IMR-90 (cell line): ENCODE measurements at regions not wholly inside any gene's neighbourhood (a gene's known extent, or its start where the extent isn't known, plus 50 kb on each side); places are given as distances from the start of the nearest gene placed in this dataset.

ENCODE experiments used
- ATAC-seq: fragments of 200-7000 bp; cut with Tn5 transposase; 2 replicates; pipeline ENCODE4 v1.9.1; 2020; ENCODE audit warnings: low read depth, mild to moderate bottlenecking, moderate library complexity
- BruUV-seq: library from RNA; stranded (reverse); fragments of 400-500 nt; replicated peaks from 2 replicates; lab custom pipeline; 2021; lab: Mats Ljungman, UMichigan
- CTCF ChIA-PET: fragments of 300-600 bp; formaldehyde crosslinking; extraction: SDS; loops from one replicate; lab custom pipeline; 2021; ENCODE audit warnings: antibody characterized with exemption; lab: Yijun Ruan, JAX
- POLR2A ChIA-PET: fragments of 300-600 bp; sonication (Branson Sonifier 250); formaldehyde crosslinking; loops from one replicate; lab custom pipeline; 2022; ENCODE audit warnings: antibody characterized with exemption; ENCODE audit not compliant: unreplicated experiment; lab: Charles Lee
- DNase-seq: peaks from one replicate; pipeline ENCODE4 v3.0.0; 2013
- H2AFZ ChIP-seq: replicated peaks from 2 replicates; pipeline ENCODE3; 2013; ENCODE audit warnings: low read length, mild to moderate bottlenecking; ENCODE audit not compliant: poor library complexity
- H2AK5ac ChIP-seq: 2 replicates; pipeline ENCODE4 v1.6.1; 2013; ENCODE audit warnings: low read depth, low read length, inconsistent platforms
- H2AK9ac ChIP-seq: replicated peaks from 2 replicates; pipeline ENCODE3; 2013; ENCODE audit warnings: mild to moderate bottlenecking, low read depth, low read length, moderate library complexity; ENCODE audit not compliant: poor library complexity
- H2BK120ac ChIP-seq: 2 replicates; pipeline ENCODE4 v1.6.1; 2013; ENCODE audit warnings: low read depth, low read length, inconsistent platforms
- H2BK15ac ChIP-seq: 3 replicates; pipeline ENCODE4 v1.6.1; 2013; ENCODE audit warnings: low read depth, low read length, inconsistent platforms
- H2BK20ac ChIP-seq: 2 replicates; pipeline ENCODE4 v1.6.1; 2013; ENCODE audit warnings: low read depth, mild to moderate bottlenecking, inconsistent platforms, low read length, moderate library complexity
- H2BK5ac ChIP-seq: 2 replicates; pipeline ENCODE4 v1.6.1; 2013; ENCODE audit warnings: mild to moderate bottlenecking, low read depth, low read length, inconsistent platforms; ENCODE audit not compliant: poor library complexity, severe bottlenecking
- H3K14ac ChIP-seq: replicated peaks from 2 replicates; pipeline ENCODE4 v1.6.1; 2013; ENCODE audit warnings: low read depth, low read length, inconsistent platforms
- H3K18ac ChIP-seq: 2 replicates; pipeline ENCODE4 v1.6.1; 2013; ENCODE audit warnings: low read depth, low read length, control low read depth
- H3K23ac ChIP-seq: 2 replicates; pipeline ENCODE4 v1.6.1; 2013; ENCODE audit warnings: low read depth, low read length, inconsistent platforms
- H3K27ac ChIP-seq: 2 replicates; pipeline ENCODE4 v1.5.1; 2013; ENCODE audit warnings: mild to moderate bottlenecking, control low read depth, low read length; ENCODE audit not compliant: insufficient read depth
- H3K27me3 ChIP-seq: 2 replicates; pipeline ENCODE4 v1.6.1; 2013; ENCODE audit warnings: low read length; ENCODE audit not compliant: control insufficient read depth, insufficient read depth
- H3K36me3 ChIP-seq: 2 replicates; pipeline ENCODE4 v1.6.1; 2013; ENCODE audit warnings: low read length, mixed read lengths; ENCODE audit not compliant: control insufficient read depth, insufficient read depth
- H3K4ac ChIP-seq: 2 replicates; pipeline ENCODE4 v1.6.1; 2013; ENCODE audit warnings: low read depth, low read length, inconsistent platforms
- H3K4me1 ChIP-seq: 2 replicates; pipeline ENCODE4 v1.6.1; 2013; ENCODE audit warnings: low read length, mixed read lengths; ENCODE audit not compliant: control insufficient read depth, insufficient read depth
- H3K4me2 ChIP-seq: 2 replicates; pipeline ENCODE4 v1.6.1; 2013; ENCODE audit warnings: low read depth, mild to moderate bottlenecking, control low read depth, low read length, moderate library complexity
- H3K4me3 ChIP-seq: 2 replicates; pipeline ENCODE4 v1.5.1; 2013; ENCODE audit warnings: low read depth, mild to moderate bottlenecking, control low read depth, low read length, moderate library complexity; ENCODE audit not compliant: insufficient read depth
- H3K56ac ChIP-seq: 2 replicates; pipeline ENCODE4 v1.6.1; 2013; ENCODE audit warnings: low read length, inconsistent platforms; ENCODE audit not compliant: insufficient read depth; ENCODE audit errors: extremely low read depth
- H3K79me1 ChIP-seq, 2 experiments: 2 replicates each; pipeline ENCODE4 v1.6.1; 2013; ENCODE audit warnings: low read length in 2 of 2, inconsistent platforms in 1 of 2, low read depth in 1 of 2
- H3K9ac ChIP-seq: 2 replicates; pipeline ENCODE4 v1.6.1; 2013; ENCODE audit warnings: low read depth, low read length, control low read depth
- H3K9me1 ChIP-seq: 2 replicates; pipeline ENCODE4 v1.6.1; 2013; ENCODE audit warnings: low read length, inconsistent platforms; ENCODE audit not compliant: insufficient read depth
- H3K9me3 ChIP-seq: 2 replicates; pipeline ENCODE4 v1.6.1; 2013; ENCODE audit warnings: low read length; ENCODE audit not compliant: control insufficient read depth, insufficient read depth
- H4K20me1 ChIP-seq: 2 replicates; pipeline ENCODE4 v1.6.1; 2013; ENCODE audit warnings: low read length, inconsistent platforms; ENCODE audit not compliant: insufficient read depth
- H4K5ac ChIP-seq: 2 replicates; pipeline ENCODE4 v1.6.1; 2013; ENCODE audit warnings: mild to moderate bottlenecking, low read depth, low read length, control low read depth
- H4K8ac ChIP-seq, 2 experiments: 2 replicates each; pipeline ENCODE4 v1.6.1; 2013; ENCODE audit warnings: low read depth in 2 of 2, low read length in 2 of 2, control low read depth in 1 of 2, inconsistent platforms in 1 of 2
- H4K91ac ChIP-seq: 2 replicates; pipeline ENCODE4 v1.6.1; 2013; ENCODE audit warnings: low read depth, low read length, inconsistent platforms; ENCODE audit not compliant: insufficient read depth
- BHLHE40 ChIP-seq: fragments of 150-350 bp; IDR thresholded peaks from 2 replicates; pipeline ENCODE4 v1.6.1; 2016; ENCODE audit warnings: mild to moderate bottlenecking, low read depth, low read length
- CEBPB ChIP-seq: IDR thresholded peaks from 2 replicates; pipeline ENCODE4 v1.6.1; 2012; ENCODE audit warnings: low read depth, low read length, improper control_type of control experiment
- CHD1 ChIP-seq: IDR thresholded peaks from 2 replicates; pipeline ENCODE4 v1.6.1; 2012; ENCODE audit warnings: low read depth, low read length, improper control_type of control experiment
- FOS ChIP-seq: fragments of 150-350 bp; IDR thresholded peaks from 2 replicates; pipeline ENCODE4 v1.6.1; 2016; ENCODE audit warnings: low read depth, low read length
- MAFK ChIP-seq: IDR thresholded peaks from 2 replicates; pipeline ENCODE4 v1.6.1; 2012; ENCODE audit warnings: low read depth, low read length, improper control_type of control experiment
- MAZ ChIP-seq: IDR thresholded peaks from 2 replicates; pipeline ENCODE4 v1.6.1; 2012; ENCODE audit warnings: low read depth, mild to moderate bottlenecking, low read length, improper control_type of control experiment, moderate library complexity, borderline replicate concordance
- MXI1 ChIP-seq: IDR thresholded peaks from 2 replicates; pipeline ENCODE4 v1.6.1; 2012; ENCODE audit warnings: low read depth, mild to moderate bottlenecking, low read length, moderate library complexity, borderline replicate concordance
- NFE2L2 ChIP-seq: fragments of 150-350 bp; IDR thresholded peaks from 2 replicates; pipeline ENCODE4 v1.6.1; 2016; ENCODE audit warnings: low read depth, mild to moderate bottlenecking, low read length
- POLR2A ChIP-seq: IDR thresholded peaks from 2 replicates; pipeline ENCODE4 v1.6.1; 2012; ENCODE audit warnings: mild to moderate bottlenecking, low read depth, low read length
- RAD21 ChIP-seq: IDR thresholded peaks from 2 replicates; pipeline ENCODE4 v1.6.1; 2012; ENCODE audit warnings: low read length, improper control_type of control experiment
- RCOR1 ChIP-seq: IDR thresholded peaks from 2 replicates; pipeline ENCODE4 v1.6.1; 2012; ENCODE audit warnings: mild to moderate bottlenecking, low read length, improper control_type of control experiment; ENCODE audit not compliant: insufficient replicate concordance
- RFX5 ChIP-seq: IDR thresholded peaks from 2 replicates; pipeline ENCODE4 v1.8.0; 2012; ENCODE audit warnings: low read depth, mild to moderate bottlenecking, low read length, moderate library complexity
- SMC3 ChIP-seq: fragments of 150-350 bp; IDR thresholded peaks from 2 replicates; pipeline ENCODE4 v1.6.1; 2016; ENCODE audit warnings: low read depth, mild to moderate bottlenecking, antibody characterized with exemption, low read length, moderate library complexity
- WGBS, 2 experiments: methylation state at CpG; one replicate each; pipeline versions ENCODE4 v1.1.5 to v1.1.7; 2013; ENCODE audit warnings: missing lambda C conversion rate in 2 of 2; ENCODE audit not compliant: insufficient read length in 1 of 2; ENCODE audit errors: extremely low coverage in 2 of 2; 5-methylcytosine and 5-hydroxymethylcytosine counted together
- dilution Hi-C: fragments of 300-500 bp; cut with HindIII; formaldehyde crosslinking; loops from one replicate; pipeline ENCODE4 v1.14.3; 2018; ENCODE audit warnings: low sequenced_read_pairs; ENCODE audit not compliant: unreplicated experiment
- in situ Hi-C: fragments of 300-500 bp; cut with MboI; formaldehyde crosslinking; loops from 3 replicates; pipeline ENCODE4 v1.14.3; 2019; ENCODE audit warnings: low sequenced_read_pairs, inconsistent platforms, mixed read lengths
- intact Hi-C: fragments of 100-400 bp; cut with micrococcal nuclease; formaldehyde crosslinking; loops from 2 replicates; pipeline ENCODE4 v1.10.0; 2022
- TF ChIP-seq, protein P1 (sequence below): conservative IDR thresholded peaks from 2 replicates; pipeline ENCODE4 v1.5.1; 2012; ENCODE audit warnings: mild to moderate bottlenecking, low read depth, low read length, improper control_type of control experiment
- TF ChIP-seq, protein P2 (sequence below): fragments of 150-350 bp; IDR thresholded peaks from 2 replicates; pipeline ENCODE4 v1.6.1; 2016; ENCODE audit warnings: low read depth, mild to moderate bottlenecking, low read length, moderate library complexity, borderline replicate concordance
- TF ChIP-seq, protein P3 (sequence below): fragments of 150-350 bp; IDR thresholded peaks from 2 replicates; pipeline ENCODE4 v1.6.1; 2017; ENCODE audit warnings: mild to moderate bottlenecking, antibody characterized with exemption, low read length, low read depth

DNA sequence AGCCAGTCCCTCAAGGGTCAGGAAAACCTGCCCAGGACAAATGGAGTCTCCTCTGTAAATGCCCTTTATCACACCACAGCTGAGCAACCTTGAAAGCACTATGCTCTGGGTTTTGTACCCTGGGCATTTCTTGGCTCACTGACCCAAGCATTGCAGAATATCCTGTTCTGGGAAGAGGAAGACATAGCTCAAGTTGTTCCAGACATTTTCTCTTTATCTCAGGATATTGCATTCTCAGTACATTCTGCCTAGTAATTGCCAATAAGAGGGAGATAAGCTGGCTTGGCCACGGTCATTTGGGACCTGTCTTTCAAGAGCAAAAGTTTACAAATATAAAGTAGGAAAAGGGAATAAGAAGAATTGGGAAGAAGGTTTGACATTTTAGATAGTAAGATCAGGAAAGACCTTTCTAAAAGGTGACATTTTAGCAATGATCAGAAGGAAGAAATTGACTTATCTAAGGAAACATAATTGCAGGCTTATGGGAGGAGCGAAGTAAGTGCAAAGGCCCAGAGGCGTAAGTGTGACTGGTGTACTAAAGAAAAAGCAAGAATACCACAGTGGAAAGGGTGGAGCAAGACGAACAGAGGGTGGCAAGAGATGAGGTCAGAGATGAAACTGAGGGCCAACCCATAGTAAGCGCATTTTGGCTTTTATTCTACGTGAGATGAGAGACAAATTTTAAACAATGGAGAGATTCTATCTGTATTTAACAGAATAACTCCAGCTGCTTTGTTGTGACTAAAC is 394.0 kb upstream of the CXADR start:
- no peak overlapping the region for H2BK20ac ChIP-seq
- ChIA-PET POLR2A (no interaction called here), CTCF (no interaction called here)
- H3K27me3 ChIP-seq = no peaks in the 10 kb centered on the region
- H3K56ac ChIP-seq = no peak overlapping the region
- no peaks in the 10 kb centered on the region for H3K9me1 ChIP-seq
- H4K91ac ChIP-seq = no peak overlapping the region
- no peak overlapping the region for H3K4ac ChIP-seq
- WGBS, 2 experiments = 82% methylated on average over 2 of the region's 6 CpGs; no CpG with 5 or more reads in 1 of the 2 experiments
- H3K14ac ChIP-seq = no peak overlapping the region
- DNase-seq (no peak), ATAC-seq (no peak)
- no peaks in the 10 kb centered on the region for H3K4me1 ChIP-seq
- no peaks in the 10 kb centered on the region; the same call in 1 of the 2 replicates for H3K9me3 ChIP-seq
- intact Hi-C loops = no loop called here
- no peak overlapping the region for H3K18ac ChIP-seq
- no peak overlapping the region for H2AK5ac ChIP-seq
- H3K4me2 ChIP-seq = no peak overlapping the region
- no peak overlapping the region for H3K9ac ChIP-seq
- dilution Hi-C loops = no loop called here
- in situ Hi-C loops = no loop called here
- TF ChIP-seq FOS (no peak), NFE2L2 (no peak), CHD1 (no peak), MAZ (no peak), RAD21 (no peak), RCOR1 (no peak), POLR2A (no peak), MAFK (no peak), BHLHE40 (no peak), RFX5 (no peak), SMC3 (no peak), MXI1 (no peak), CEBPB (no peak)
- TF ChIP-seq, protein P1, sequence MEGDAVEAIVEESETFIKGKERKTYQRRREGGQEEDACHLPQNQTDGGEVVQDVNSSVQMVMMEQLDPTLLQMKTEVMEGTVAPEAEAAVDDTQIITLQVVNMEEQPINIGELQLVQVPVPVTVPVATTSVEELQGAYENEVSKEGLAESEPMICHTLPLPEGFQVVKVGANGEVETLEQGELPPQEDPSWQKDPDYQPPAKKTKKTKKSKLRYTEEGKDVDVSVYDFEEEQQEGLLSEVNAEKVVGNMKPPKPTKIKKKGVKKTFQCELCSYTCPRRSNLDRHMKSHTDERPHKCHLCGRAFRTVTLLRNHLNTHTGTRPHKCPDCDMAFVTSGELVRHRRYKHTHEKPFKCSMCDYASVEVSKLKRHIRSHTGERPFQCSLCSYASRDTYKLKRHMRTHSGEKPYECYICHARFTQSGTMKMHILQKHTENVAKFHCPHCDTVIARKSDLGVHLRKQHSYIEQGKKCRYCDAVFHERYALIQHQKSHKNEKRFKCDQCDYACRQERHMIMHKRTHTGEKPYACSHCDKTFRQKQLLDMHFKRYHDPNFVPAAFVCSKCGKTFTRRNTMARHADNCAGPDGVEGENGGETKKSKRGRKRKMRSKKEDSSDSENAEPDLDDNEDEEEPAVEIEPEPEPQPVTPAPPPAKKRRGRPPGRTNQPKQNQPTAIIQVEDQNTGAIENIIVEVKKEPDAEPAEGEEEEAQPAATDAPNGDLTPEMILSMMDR = no peak
- TF ChIP-seq, protein P2, sequence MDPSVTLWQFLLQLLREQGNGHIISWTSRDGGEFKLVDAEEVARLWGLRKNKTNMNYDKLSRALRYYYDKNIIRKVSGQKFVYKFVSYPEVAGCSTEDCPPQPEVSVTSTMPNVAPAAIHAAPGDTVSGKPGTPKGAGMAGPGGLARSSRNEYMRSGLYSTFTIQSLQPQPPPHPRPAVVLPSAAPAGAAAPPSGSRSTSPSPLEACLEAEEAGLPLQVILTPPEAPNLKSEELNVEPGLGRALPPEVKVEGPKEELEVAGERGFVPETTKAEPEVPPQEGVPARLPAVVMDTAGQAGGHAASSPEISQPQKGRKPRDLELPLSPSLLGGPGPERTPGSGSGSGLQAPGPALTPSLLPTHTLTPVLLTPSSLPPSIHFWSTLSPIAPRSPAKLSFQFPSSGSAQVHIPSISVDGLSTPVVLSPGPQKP = no peak
- TF ChIP-seq, protein P3, sequence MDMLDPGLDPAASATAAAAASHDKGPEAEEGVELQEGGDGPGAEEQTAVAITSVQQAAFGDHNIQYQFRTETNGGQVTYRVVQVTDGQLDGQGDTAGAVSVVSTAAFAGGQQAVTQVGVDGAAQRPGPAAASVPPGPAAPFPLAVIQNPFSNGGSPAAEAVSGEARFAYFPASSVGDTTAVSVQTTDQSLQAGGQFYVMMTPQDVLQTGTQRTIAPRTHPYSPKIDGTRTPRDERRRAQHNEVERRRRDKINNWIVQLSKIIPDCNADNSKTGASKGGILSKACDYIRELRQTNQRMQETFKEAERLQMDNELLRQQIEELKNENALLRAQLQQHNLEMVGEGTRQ = no peak
- no peak overlapping the region for H3K27ac ChIP-seq
- H4K5ac ChIP-seq = no peak overlapping the region
- no peak overlapping the region for H2AK9ac ChIP-seq
- no peaks in the 10 kb centered on the region for H3K36me3 ChIP-seq
- H2AFZ ChIP-seq = no peak overlapping the region
- no peaks in the 10 kb centered on the region for H3K79me1 ChIP-seq
- no peaks in the 10 kb centered on the region for H4K20me1 ChIP-seq
- H2BK5ac ChIP-seq = no peak overlapping the region
- H3K4me3 ChIP-seq = no peak overlapping the region
- H2BK120ac ChIP-seq = no peak overlapping the region
- H2BK15ac ChIP-seq = no peak overlapping the region
- no peak overlapping the region for H3K23ac ChIP-seq
- no peak overlapping the region for H4K8ac ChIP-seq
- BruUV-seq = no TSS peak
